Right lobe of liver (tissue), 6 donors: ENCODE measurements at regions not wholly inside any gene's neighbourhood (a gene's known extent, or its start where the extent isn't known, plus 50 kb on each side); places are given as distances from the start of the nearest gene placed in this dataset.
"Not testable (repeated sequence)": the region's sequence is repeated elsewhere in the genome, so short reads cannot be mapped to it uniquely, and the experiment has no call there.

Experiments used
- ATAC-seq, 4 donors: fragments of 200-7000 bp; cut with Tn5 transposase; one replicate each; pipeline ENCODE4 v1.9.1; 2020; ENCODE audit warnings: mild to moderate bottlenecking in 4 of 4, moderate library complexity in 4 of 4
- DNase-seq, 3 donors: peaks; one replicate each; pipeline ENCODE4 v3.0.0-alpha.2; 2020
- H3K27ac ChIP-seq, 3 donors: fragments of 200-600 bp; one replicate each; pipeline ENCODE4 v1.8.0; 2022
- H3K27me3 ChIP-seq, 2 donors: fragments of 200-600 bp; one replicate each; pipeline ENCODE4 v1.8.0; 2022
- H3K36me3 ChIP-seq, 4 donors: fragments of 200-600 bp; sonication (generic) in 1 of 4; one replicate each; pipeline versions ENCODE4 v1.5.1 to v1.8.0; 2017 to 2022; ENCODE audit warnings: control low read depth in 1 of 4
- H3K4me1 ChIP-seq, 4 donors: fragments of 200-600 bp; sonication (generic) in 1 of 4; one replicate each; pipeline versions ENCODE4 v1.5.1 to v1.8.0; 2017 to 2022; ENCODE audit warnings: control low read depth in 1 of 4
- H3K4me3 ChIP-seq, 3 donors: fragments of 200-600 bp; one replicate each; pipeline ENCODE4 v1.8.0; 2022
- H3K9me3 ChIP-seq, 4 donors: fragments of 200-600 bp; sonication (generic) in 1 of 4; one replicate each; pipeline versions ENCODE4 v1.5.1 to v1.8.0; 2017 to 2022; ENCODE audit warnings: control low read depth in 1 of 4
- POLR2A ChIP-seq: fragments of 450-650 bp; IDR thresholded peaks from one replicate; pipeline ENCODE4 v1.6.1; 2017; ENCODE audit warnings: antibody characterized with exemption, mild to moderate bottlenecking
- WGBS: methylation state at CpG from one replicate; pipeline ENCODE4 v1.1.6; 2018; ENCODE audit warnings: low coverage, low lambda C conversion rate; ENCODE audit not compliant: insufficient coverage; ENCODE audit errors: missing lambda C conversion rate; 5-methylcytosine and 5-hydroxymethylcytosine counted together
- intact Hi-C, 2 donors: fragments of 100-400 bp; cut with DNase I; formaldehyde crosslinking; loops; one replicate each; pipeline versions ENCODE4 v1.11.2 to v1.14.1; 2022
- TF ChIP-seq, protein P1 (sequence below), 4 donors: fragments of 200-600 bp in 3 of 4; fragments of 450-650 bp in 1 of 4; IDR thresholded peaks; one replicate each; pipeline versions ENCODE4 v1.5.1 to v1.8.0; 2016 to 2022; ENCODE audit warnings: antibody characterized with exemption in 4 of 4, mild to moderate bottlenecking in 2 of 4
- donor health status: DM: no; HTN: yes; CAD: no.
- donor health status: DM: no; HTN: no; CAD: no.
- donor health status: DM: no; HTN: no; CAD: no.
- donor health status: DM: no; HTN: yes; CAD: no.
- donor health status: DM: no; HTN: yes; CAD: no.

DNA sequence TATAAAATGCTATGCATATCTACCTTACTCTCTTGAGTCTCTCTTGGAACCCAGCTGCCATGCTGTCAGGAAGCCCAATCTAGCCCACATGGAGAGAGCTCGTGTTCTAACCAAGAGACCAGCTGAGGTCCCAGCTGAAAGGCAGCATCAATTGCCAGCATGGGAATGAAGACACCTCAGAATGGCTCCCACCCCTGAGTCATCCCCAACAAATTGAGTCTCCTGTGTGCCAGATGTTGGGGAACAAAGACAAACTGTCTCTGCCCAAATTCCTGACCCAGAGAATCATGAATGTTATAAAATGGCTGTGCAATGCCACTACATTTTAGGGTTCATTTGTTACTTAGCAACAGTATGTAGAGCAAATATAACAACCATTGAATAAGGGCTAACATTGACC is 105.2 kb upstream of the STX18 start:
- Histone ChIP-seq H3K4me1 (no peaks in the 10 kb centered on the region), H3K36me3 (no peaks in the 10 kb centered on the region), H3K27me3 (no peaks in the 10 kb centered on the region), H3K4me3 (no peak overlapping the region), H3K27ac (no peak overlapping the region), H3K9me3 (no peaks in the 10 kb centered on the region)
- no peak for ATAC-seq
- no peak for DNase-seq
- TF ChIP-seq POLR2A, result no peak
- TF ChIP-seq, protein P1, sequence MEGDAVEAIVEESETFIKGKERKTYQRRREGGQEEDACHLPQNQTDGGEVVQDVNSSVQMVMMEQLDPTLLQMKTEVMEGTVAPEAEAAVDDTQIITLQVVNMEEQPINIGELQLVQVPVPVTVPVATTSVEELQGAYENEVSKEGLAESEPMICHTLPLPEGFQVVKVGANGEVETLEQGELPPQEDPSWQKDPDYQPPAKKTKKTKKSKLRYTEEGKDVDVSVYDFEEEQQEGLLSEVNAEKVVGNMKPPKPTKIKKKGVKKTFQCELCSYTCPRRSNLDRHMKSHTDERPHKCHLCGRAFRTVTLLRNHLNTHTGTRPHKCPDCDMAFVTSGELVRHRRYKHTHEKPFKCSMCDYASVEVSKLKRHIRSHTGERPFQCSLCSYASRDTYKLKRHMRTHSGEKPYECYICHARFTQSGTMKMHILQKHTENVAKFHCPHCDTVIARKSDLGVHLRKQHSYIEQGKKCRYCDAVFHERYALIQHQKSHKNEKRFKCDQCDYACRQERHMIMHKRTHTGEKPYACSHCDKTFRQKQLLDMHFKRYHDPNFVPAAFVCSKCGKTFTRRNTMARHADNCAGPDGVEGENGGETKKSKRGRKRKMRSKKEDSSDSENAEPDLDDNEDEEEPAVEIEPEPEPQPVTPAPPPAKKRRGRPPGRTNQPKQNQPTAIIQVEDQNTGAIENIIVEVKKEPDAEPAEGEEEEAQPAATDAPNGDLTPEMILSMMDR (IDR thresholded peaks at IDR 0.05), result no peak
- no CpG with 5 or more reads among the region's 1 CpG for WGBS
- intact Hi-C loops, result no loop called here

DNA sequence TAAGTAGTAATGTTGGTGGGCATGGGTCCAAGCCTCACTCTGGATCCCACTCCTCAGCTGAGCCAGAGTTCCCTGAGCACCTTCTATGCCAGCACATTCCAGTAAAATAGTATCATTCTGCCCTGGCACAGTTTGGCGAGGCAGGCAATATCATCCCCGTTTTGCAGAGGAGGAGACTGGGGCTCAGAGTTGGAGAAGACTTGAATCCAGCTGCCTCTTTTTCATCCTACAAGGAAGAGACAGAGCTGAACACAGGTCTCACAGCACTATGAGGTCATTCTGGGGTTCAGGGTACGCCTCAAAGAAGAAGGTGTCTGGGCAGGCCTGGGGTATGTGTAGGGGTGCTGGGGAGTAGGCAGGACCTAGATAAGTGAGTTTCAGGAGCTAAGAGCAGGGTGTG is 103.9 kb upstream of the STX18 start:
- WGBS, result no CpG with 5 or more reads among the region's 3 CpGs
- H3K4me1 ChIP-seq, result no peaks in the 10 kb centered on the region
- no peaks in the 10 kb centered on the region for H3K36me3 ChIP-seq
- intact Hi-C loops, result no loop called here
- DNase-seq, result no peak
- ATAC-seq, result no peak
- H3K4me3 ChIP-seq, result no peak overlapping the region
- TF ChIP-seq, protein P1 (IDR thresholded peaks at IDR 0.05), result no peak
- no peak for TF ChIP-seq POLR2A
- H3K9me3 ChIP-seq, result no peaks in the 10 kb centered on the region
- no peaks in the 10 kb centered on the region for H3K27me3 ChIP-seq
- H3K27ac ChIP-seq, result no peak overlapping the region

DNA sequence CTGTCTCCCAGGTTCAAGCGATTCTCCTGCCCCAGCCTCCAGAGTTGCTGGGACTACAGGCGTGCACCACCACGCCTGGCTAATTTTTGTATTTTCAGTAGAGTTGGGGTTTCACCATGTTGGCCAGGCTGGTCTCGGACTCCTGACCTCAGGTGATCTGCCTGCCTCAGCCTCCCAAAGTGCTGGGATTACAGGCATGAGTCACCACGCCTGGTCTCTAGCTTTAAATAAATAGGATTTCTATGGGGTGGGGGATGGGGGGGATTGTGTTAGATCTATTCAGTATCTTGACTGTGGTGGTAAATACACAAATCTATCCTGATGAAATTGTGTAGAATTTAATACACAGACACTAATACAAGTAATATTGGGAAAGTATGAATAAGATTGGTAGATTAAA is 102.4 kb upstream of the STX18 start:
- ATAC-seq, H3K4me1 ChIP-seq, H3K36me3 ChIP-seq, H3K27ac ChIP-seq, intact Hi-C loops, DNase-seq, H3K4me3 ChIP-seq, H3K9me3 ChIP-seq, H3K27me3 ChIP-seq: not testable (repeated sequence)
- 75% methylated on average over 1 of the region's 5 CpGs for WGBS

DNA sequence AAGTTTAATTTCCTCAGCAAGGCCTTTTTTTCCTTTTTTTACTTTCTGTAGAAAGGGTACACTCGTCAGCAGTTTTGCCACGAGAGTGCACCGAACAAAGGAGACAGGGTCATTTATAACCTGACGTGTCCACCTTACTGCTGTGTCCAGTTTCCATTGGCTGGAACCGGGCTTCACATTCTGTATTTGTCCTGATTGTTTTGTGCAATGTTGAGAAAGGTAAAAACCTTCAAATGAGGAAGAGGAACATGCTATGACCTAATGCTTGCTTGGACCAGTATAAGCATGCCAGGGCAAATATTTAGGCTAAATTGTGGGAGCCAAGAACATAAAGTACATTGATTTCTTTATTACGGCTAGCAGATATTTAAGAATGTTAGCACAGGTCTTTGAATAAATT is 101.9 kb upstream of the STX18 start:
- H3K27me3 ChIP-seq, H3K4me1 ChIP-seq, intact Hi-C loops, DNase-seq, H3K9me3 ChIP-seq, H3K36me3 ChIP-seq, H3K4me3 ChIP-seq, H3K27ac ChIP-seq, ATAC-seq: not testable (repeated sequence)
- WGBS, result 89% methylated on average over 6 of the region's 6 CpGs

DNA sequence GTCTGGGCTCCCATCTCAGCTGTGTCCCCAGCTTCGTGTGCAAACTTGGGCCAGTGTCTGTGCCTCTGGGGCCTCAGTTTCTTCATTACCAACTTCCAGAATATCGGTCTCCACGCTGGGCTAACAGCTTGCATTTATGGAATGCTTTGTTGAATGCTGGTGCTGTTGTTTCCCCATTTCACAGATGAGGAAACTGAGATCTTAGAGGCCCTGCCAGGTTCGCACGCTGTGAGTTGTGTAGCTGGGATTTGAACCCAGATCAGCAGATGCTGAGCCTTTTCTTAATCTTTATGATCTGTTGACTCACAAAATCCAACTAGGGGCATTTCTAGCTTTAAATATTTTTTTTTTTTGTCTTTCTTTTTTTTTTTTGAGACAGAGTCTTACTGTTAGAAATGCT is 101.5 kb upstream of the STX18 start:
- Histone ChIP-seq H3K4me1 (no peaks in the 10 kb centered on the region), H3K36me3 (no peaks in the 10 kb centered on the region), H3K27me3 (no peaks in the 10 kb centered on the region), H3K4me3 (no peak overlapping the region), H3K27ac (no peak overlapping the region), H3K9me3 (no peaks in the 10 kb centered on the region)
- 94% methylated on average over 3 of the region's 5 CpGs for WGBS
- ATAC-seq (no peak), DNase-seq (no peak)
- TF ChIP-seq, protein P1 (IDR thresholded peaks at IDR 0.05), result no peak
- intact Hi-C loops, result no loop called here

DNA sequence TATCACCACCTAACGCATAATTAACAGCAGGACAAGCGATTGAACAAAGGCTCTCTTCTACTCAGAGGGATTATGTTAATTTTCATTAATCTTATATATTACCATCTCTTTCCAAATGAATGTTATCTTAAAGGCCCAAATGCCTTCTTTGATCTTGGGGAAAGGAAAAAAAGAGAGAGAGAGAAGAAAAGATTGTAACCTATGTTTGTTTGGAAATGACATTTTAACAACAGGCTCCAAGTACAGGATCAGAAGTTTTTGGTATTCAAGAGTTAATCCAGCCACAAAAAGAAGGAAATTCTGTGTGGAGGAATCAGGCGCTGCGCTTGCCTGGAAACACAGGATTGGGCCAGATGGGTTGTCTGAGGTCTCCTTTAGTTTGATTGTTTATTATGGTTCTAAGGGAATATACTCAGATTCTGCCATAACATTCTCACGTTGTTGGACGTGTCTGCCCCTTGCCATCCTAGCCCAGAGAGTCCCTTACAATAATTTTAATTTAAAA is 100.7 kb upstream of the STX18 start:
- H3K36me3 ChIP-seq, result no peaks in the 10 kb centered on the region
- H3K4me1 ChIP-seq, result no peaks in the 10 kb centered on the region
- 84% methylated on average over 6 of the region's 6 CpGs for WGBS
- H3K27ac ChIP-seq, result no peak overlapping the region
- no peak for ATAC-seq
- no peaks in the 10 kb centered on the region for H3K27me3 ChIP-seq
- TF ChIP-seq, protein P1 (IDR thresholded peaks at IDR 0.05), result no peak
- no peak for TF ChIP-seq POLR2A
- H3K4me3 ChIP-seq, result no peak overlapping the region
- no peaks in the 10 kb centered on the region for H3K9me3 ChIP-seq
- DNase-seq, result no peak
- intact Hi-C loops, result no loop called here
